HEK293 (cell line): ENCODE measurements at regions not wholly inside any gene's neighbourhood (a gene's known extent, or its start where the extent isn't known, plus 50 kb on each side); places are given as distances from the start of the nearest gene placed in this dataset.

ENCODE experiments used
- KLF1 ChIP-seq: fragments of 450-650 bp; formaldehyde crosslinking; IDR thresholded peaks from 2 replicates; pipeline ENCODE4 v1.5.1; 2016; ENCODE audit warnings: missing biosample characterization, missing genetic modification characterization
- TCF7L2 ChIP-seq: IDR thresholded peaks from 2 replicates; pipeline ENCODE4 v1.6.1; 2011; ENCODE audit warnings: low read depth, mild to moderate bottlenecking, inconsistent platforms, low read length, moderate library complexity, borderline replicate concordance
- YY1 ChIP-seq: fragments of 450-650 bp; formaldehyde crosslinking; IDR thresholded peaks from 2 replicates; pipeline ENCODE4 v1.5.1; 2018; ENCODE audit warnings: missing biosample characterization, missing genetic modification characterization
- ZNF138 ChIP-seq: fragments of 450-650 bp; formaldehyde crosslinking; IDR thresholded peaks from 2 replicates; pipeline ENCODE4 v1.5.1; 2016; ENCODE audit warnings: missing biosample characterization, missing genetic modification characterization, borderline replicate concordance
- ZNF571 ChIP-seq: fragments of 450-650 bp; formaldehyde crosslinking; IDR thresholded peaks from 2 replicates; pipeline ENCODE4 v1.5.0; 2017; ENCODE audit warnings: missing biosample characterization, missing genetic modification characterization
- TF ChIP-seq, protein P1 (sequence below): fragments of 450-650 bp; formaldehyde crosslinking; IDR thresholded peaks from 2 replicates; pipeline ENCODE4 v1.5.1; 2016; ENCODE audit warnings: missing biosample characterization, missing genetic modification characterization
- TF ChIP-seq, protein P2 (sequence below): fragments of 450-650 bp; formaldehyde crosslinking; IDR thresholded peaks from 2 replicates; pipeline ENCODE4 v1.5.1; 2017; ENCODE audit warnings: missing biosample characterization, mild to moderate bottlenecking, missing genetic modification characterization, moderate library complexity

DNA sequence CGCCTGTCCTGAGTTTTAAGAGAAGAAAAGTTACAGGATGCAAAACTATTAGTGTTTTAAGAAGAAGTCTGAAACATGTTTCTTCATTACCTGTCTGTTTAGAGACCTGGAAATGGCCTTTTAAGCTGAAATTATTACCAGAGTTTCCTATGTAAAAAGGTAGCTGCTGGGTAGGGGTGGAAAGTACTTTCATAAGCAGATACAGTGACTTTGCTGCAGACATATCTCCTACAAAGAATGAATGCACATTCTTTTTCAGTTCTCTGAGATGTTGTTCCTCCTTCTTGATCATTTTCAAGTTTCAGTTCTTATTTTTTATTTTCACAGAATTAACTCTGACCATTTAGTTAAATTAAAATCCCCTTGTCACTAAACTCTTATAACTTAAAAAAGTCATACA, 1329.6 kb downstream of the KCNT2 start:
- TF ChIP-seq TCF7L2 (no peak), ZNF138 (tag by site-specific recombination) (no peak), KLF1 (tag by site-specific recombination) (no peak), YY1 (no peak), ZNF571 (no peak)
- TF ChIP-seq, protein P1, sequence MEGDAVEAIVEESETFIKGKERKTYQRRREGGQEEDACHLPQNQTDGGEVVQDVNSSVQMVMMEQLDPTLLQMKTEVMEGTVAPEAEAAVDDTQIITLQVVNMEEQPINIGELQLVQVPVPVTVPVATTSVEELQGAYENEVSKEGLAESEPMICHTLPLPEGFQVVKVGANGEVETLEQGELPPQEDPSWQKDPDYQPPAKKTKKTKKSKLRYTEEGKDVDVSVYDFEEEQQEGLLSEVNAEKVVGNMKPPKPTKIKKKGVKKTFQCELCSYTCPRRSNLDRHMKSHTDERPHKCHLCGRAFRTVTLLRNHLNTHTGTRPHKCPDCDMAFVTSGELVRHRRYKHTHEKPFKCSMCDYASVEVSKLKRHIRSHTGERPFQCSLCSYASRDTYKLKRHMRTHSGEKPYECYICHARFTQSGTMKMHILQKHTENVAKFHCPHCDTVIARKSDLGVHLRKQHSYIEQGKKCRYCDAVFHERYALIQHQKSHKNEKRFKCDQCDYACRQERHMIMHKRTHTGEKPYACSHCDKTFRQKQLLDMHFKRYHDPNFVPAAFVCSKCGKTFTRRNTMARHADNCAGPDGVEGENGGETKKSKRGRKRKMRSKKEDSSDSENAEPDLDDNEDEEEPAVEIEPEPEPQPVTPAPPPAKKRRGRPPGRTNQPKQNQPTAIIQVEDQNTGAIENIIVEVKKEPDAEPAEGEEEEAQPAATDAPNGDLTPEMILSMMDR (tag by site-specific recombination), result no peak
- TF ChIP-seq, protein P2, sequence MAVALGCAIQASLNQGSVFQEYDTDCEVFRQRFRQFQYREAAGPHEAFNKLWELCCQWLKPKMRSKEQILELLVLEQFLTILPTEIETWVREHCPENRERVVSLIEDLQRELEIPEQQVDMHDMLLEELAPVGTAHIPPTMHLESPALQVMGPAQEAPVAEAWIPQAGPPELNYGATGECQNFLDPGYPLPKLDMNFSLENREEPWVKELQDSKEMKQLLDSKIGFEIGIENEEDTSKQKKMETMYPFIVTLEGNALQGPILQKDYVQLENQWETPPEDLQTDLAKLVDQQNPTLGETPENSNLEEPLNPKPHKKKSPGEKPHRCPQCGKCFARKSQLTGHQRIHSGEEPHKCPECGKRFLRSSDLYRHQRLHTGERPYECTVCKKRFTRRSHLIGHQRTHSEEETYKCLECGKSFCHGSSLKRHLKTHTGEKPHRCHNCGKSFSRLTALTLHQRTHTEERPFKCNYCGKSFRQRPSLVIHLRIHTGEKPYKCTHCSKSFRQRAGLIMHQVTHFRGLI (tag by site-specific recombination), result no peak
